ENCODE measurements at regions not wholly inside any gene's neighbourhood (a gene's known extent, or its start where the extent isn't known, plus 50 kb on each side); places are given as distances from the start of the nearest gene placed in this dataset.

DNA sequence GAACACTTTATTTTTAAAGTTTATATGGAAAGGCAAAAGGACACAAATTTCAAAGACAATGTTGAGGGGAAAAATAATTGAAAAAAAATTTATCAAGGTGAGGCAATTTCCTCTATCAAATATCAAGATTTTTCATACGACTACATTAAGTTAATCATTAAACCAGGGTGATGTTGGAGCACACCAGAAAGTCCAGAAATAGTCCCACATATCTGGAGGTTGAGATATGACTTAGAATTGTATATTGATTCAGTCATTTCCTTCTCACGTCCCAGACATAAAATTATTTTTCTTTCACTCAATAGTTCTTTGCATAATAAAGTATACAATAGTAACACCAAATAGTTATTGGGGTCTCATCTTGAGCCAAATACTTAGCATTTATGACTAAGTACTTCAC lies 605.1 kb downstream of the NUP35 start:
- H3K36me3 Mint-ChIP-seq (ENCODE audit: low read depth), result no peaks in the 10 kb centered on the region
- no peaks in the 10 kb centered on the region for H3K27me3 Mint-ChIP-seq (ENCODE audit: low read depth)
- no peak overlapping the region for H3K4me3 Mint-ChIP-seq
- H3K27ac Mint-ChIP-seq (ENCODE audit: unreplicated experiment), result no peak overlapping the region
- DNase-seq (ENCODE audit: low read depth, low spot score), result no peak
- no peaks in the 10 kb centered on the region for H3K4me1 Mint-ChIP-seq
- no peaks in the 10 kb centered on the region for H3K9me3 Mint-ChIP-seq
- TF ChIP-seq, protein P1, sequence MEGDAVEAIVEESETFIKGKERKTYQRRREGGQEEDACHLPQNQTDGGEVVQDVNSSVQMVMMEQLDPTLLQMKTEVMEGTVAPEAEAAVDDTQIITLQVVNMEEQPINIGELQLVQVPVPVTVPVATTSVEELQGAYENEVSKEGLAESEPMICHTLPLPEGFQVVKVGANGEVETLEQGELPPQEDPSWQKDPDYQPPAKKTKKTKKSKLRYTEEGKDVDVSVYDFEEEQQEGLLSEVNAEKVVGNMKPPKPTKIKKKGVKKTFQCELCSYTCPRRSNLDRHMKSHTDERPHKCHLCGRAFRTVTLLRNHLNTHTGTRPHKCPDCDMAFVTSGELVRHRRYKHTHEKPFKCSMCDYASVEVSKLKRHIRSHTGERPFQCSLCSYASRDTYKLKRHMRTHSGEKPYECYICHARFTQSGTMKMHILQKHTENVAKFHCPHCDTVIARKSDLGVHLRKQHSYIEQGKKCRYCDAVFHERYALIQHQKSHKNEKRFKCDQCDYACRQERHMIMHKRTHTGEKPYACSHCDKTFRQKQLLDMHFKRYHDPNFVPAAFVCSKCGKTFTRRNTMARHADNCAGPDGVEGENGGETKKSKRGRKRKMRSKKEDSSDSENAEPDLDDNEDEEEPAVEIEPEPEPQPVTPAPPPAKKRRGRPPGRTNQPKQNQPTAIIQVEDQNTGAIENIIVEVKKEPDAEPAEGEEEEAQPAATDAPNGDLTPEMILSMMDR (conservative IDR thresholded peaks at IDR 0.05), result no peak

DNA sequence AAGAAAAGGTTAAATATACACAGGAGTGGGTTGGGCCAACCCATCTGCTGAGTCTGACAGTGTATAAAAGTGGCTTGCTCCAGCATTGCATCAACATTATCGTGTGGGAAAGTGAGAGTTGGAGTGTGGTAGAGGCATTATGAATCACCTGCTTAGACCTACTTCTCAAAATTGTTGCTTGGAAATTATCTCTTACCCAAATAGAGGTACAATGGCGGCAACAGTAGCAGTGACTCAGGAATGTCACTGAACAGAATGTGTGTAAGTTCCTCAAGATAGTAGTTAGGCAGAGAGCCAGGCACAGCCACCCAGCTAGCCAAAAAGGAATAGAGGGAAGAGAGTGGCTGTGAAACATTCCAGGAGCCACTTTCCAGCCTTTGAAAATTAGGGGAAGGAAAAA lies 616.0 kb downstream of the NUP35 start:
- Mint-ChIP-seq H3K36me3 (ENCODE audit: low read depth) (no peaks in the 10 kb centered on the region), H3K27ac (ENCODE audit: unreplicated experiment) (no peak overlapping the region), H3K9me3 (peaks cover 2% of the 10 kb centered on the region), H3K27me3 (ENCODE audit: low read depth) (no peaks in the 10 kb centered on the region), H3K4me1 (no peaks in the 10 kb centered on the region), H3K4me3 (no peak overlapping the region)
- TF ChIP-seq, protein P1 (conservative IDR thresholded peaks at IDR 0.05), result no peak
- no peak for DNase-seq (ENCODE audit: low read depth, low spot score)

DNA sequence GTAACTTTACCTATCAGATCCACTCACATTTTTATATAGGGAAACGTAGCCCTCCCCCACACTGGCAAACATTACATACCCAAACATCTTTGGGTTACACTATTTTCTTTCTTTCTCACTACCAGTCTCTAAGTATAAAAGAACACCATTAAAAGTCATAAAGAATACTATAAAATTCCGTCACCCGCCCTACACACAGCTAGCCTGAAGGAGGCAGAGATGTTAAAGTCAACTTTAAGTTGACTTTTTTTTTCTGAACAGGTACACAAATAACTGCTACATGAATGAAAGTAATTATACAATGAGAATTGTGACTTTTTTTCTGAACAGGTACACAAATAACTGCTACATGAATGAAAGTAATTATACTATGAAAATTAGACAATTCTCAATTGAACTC lies 628.3 kb downstream of the NUP35 start:
- H3K36me3 Mint-ChIP-seq (ENCODE audit: low read depth), result no peaks in the 10 kb centered on the region
- H3K27ac Mint-ChIP-seq (ENCODE audit: unreplicated experiment), result no peak overlapping the region
- no peaks in the 10 kb centered on the region for H3K4me1 Mint-ChIP-seq
- peaks cover 2% of the 10 kb centered on the region for H3K9me3 Mint-ChIP-seq
- H3K4me3 Mint-ChIP-seq, result no peak overlapping the region
- TF ChIP-seq, protein P1 (conservative IDR thresholded peaks at IDR 0.05), result peak; percentile 21
- DNase-seq (ENCODE audit: low read depth, low spot score), result no peak
- H3K27me3 Mint-ChIP-seq (ENCODE audit: low read depth), result no peaks in the 10 kb centered on the region

GRCh38 chr2:183759033-183759432 lies 634.8 kb downstream of the NUP35 start:
- Mint-ChIP-seq H3K4me3 (no peak overlapping the region), H3K27me3 (ENCODE audit: low read depth) (no peaks in the 10 kb centered on the region), H3K4me1 (no peaks in the 10 kb centered on the region), H3K9me3 (no peaks in the 10 kb centered on the region), H3K27ac (ENCODE audit: unreplicated experiment) (no peak overlapping the region), H3K36me3 (ENCODE audit: low read depth) (no peaks in the 10 kb centered on the region)
- TF ChIP-seq, protein P1 (conservative IDR thresholded peaks at IDR 0.05), result no peak
- no peak for DNase-seq (ENCODE audit: low read depth, low spot score)

DNA sequence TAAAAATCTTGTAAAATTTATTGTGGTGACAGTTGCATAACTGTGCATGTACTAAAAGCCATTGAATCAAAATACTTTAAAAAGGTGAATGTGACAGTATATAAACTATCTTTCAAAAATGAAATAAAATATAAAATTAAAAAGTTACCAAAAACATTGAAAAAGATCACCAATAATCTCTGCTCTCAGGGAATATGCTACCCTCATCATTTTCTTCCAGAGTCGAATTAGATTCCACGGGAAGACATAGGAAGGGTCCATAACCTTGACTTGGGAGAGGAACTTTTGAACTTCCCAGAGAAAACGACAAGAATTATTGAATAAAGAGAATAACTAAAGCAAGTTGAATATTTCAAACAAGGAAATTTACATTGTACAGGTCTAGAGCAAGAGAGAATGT lies 649.5 kb downstream of the NUP35 start:
- Mint-ChIP-seq H3K36me3 (ENCODE audit: low read depth) (no peaks in the 10 kb centered on the region), H3K27me3 (ENCODE audit: low read depth) (peaks cover 3% of the 10 kb centered on the region), H3K4me3 (no peak overlapping the region), H3K4me1 (no peaks in the 10 kb centered on the region), H3K27ac (ENCODE audit: unreplicated experiment) (no peak overlapping the region), H3K9me3 (peaks cover 7% of the 10 kb centered on the region)
- no peak for DNase-seq (ENCODE audit: low read depth, low spot score)
- TF ChIP-seq, protein P1 (conservative IDR thresholded peaks at IDR 0.05), result no peak

GRCh38 chr2:183780072-183780471 lies 655.8 kb downstream of the NUP35 start:
- Mint-ChIP-seq H3K4me3 (no peak overlapping the region), H3K27me3 (ENCODE audit: low read depth) (peaks cover 3% of the 10 kb centered on the region), H3K9me3 (peaks cover 3% of the 10 kb centered on the region), H3K4me1 (no peaks in the 10 kb centered on the region), H3K36me3 (ENCODE audit: low read depth) (no peaks in the 10 kb centered on the region), H3K27ac (ENCODE audit: unreplicated experiment) (no peak overlapping the region)
- TF ChIP-seq, protein P1 (conservative IDR thresholded peaks at IDR 0.05), result no peak
- DNase-seq (ENCODE audit: low read depth, low spot score), result no peak

All from neural crest cell (in vitro differentiated cells).